Ammon's horn (tissue), 1 donor: ENCODE measurements at regions not wholly inside any gene's neighbourhood (a gene's known extent, or its start where the extent isn't known, plus 50 kb on each side); places are given as distances from the start of the nearest gene placed in this dataset.

Experiments
- DNase-seq: peaks from one replicate; pipeline ENCODE4 v3.0.0-alpha.2; 2016; ENCODE audit warnings: low spot score

DNA sequence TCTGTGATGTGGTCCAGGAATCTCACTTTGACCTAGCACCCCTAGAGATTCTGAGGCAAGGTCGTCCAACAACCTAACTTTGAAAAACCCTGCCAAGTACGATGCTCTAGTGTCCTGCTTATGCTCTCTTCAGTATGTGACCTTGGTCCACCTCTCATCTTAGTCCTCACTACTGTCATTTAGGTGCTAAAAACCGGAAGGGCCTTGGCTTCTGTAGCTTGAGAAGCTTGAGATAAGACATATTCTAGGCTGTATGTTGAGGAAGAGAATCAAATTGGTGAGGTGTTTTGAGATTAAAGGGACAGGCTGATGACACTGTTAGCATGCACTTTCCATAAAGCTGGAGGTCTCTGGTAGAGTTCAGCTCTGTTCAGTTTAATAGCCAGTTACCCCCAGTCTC is 57.0 kb upstream of the MTPN start:
- no peak for DNase-seq

DNA sequence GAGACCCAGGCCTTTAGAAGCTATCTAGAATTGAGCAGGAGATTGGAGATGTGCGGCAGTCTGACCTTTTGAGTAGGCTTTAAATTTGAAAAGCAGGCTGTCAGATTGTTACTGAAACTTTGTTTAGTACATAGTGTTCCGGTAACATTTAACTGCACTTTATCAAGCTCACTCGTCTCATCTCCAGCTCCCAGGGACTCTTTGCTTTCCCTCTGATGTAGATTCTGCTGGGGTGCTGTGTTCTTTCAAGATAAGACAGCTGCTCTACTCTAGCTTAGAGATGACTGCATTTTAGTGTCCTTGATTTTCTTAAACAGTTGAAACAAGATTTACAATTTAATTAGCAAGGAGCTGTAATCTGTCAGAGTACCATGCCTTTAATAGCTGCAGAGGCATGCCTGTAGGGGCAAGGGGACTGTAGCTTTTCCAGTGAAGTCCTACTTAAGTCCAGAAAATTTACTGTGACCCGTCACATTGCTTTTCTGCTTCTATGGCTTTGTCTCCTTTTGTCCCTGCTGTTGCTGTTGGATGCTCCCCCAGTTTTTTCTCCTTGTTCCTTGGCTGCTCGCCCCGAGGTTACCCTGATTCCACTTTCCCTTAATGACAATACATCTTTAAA is 56.4 kb upstream of the MTPN start:
- DNase-seq = no peak

DNA sequence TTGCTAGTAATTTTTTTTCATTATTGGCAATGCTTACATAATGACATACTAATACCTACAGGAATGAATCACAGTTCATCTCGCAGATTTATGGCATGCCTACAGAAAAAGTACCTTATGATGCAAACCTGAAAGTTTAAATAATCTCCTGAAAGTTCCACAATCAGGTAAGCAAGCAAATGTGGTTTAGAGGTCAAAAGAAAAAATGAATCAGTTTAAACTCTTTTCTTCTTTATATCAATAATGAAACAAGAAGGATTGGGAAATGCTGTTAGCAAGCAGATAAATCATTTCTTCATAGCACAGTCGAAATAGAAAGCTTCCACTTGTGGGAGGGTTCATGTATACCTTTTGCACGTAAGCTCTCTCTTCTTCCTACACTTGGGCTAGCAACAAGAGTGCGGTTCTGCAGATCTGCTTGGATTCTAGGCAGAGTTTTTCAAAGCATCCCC is 53.7 kb upstream of the MTPN start:
- no peak for DNase-seq

- DNase-seq = no peak
Observed at GRCh38 chr7:136030330-136030729, 53.2 kb upstream of the MTPN start.

DNA sequence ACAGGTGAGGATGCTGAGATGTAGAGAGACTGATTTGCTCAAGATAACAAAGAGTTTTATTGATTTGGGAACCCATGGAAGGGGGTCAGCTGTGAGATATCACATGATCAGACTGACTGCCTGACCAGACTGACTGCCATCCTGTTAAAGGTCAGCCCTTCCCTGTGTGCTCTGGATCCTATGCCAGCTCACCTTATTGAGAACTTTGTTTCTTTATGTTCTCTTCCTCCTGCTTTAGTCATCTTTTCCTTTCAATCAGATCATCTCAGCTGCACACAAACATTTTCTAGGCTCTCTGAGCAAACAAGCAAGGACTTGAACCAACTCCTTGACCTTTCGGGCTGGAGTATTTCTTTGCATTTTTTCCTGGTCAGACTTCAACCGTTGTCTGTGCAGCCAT is 50.0 kb upstream of the MTPN start:
- no peak for DNase-seq
